ENCODE measurements at regions not wholly inside any gene's neighbourhood (a gene's known extent, or its start where the extent isn't known, plus 50 kb on each side); places are given as distances from the start of the nearest gene placed in this dataset.

GRCh38 chr10:59012839-59013238 is 163.6 kb upstream of the PHYHIPL start:
- TF ChIP-seq EP300 (IDR thresholded peaks at IDR 0.05; ENCODE audit: low read depth): no peak
- no peak for TF ChIP-seq POLR2AphosphoS5 (IDR thresholded peaks at IDR 0.05)
- no peak for TF ChIP-seq POLR2A (IDR thresholded peaks at IDR 0.05)
- intact Hi-C loops (cut with DNase I; ENCODE audit: low total_unique reads): no loop called here
- no peak overlapping the region for H3K4me3 ChIP-seq
- 70 to 80% methylated on average over 2 to 3 of the region's 3 CpGs for WGBS, 2 donors (ENCODE audit: low coverage in 1 of 2)
- H3K9me3 ChIP-seq: no peaks in the 10 kb centered on the region
- no peak overlapping the region for H3K27ac ChIP-seq
- H3K4me1 ChIP-seq: no peaks in the 10 kb centered on the region
- in situ Hi-C loops (cut with MboI; ENCODE audit: low pct_ligation_motif_present in 1 of 4, low pct_unique_long_range_greater_than_20kb in 1 of 4, low sequenced_read_pairs in 3 of 4): no loop called here
- no peaks in the 10 kb centered on the region for H3K27me3 ChIP-seq
- no peak for DNase-seq
- H3K36me3 ChIP-seq: no peaks in the 10 kb centered on the region

GRCh38 chr10:59016043-59016442 is 160.4 kb upstream of the PHYHIPL start:
- H3K4me3 ChIP-seq: no peak overlapping the region
- no peaks in the 10 kb centered on the region for H3K4me1 ChIP-seq
- no peak for TF ChIP-seq POLR2AphosphoS5 (IDR thresholded peaks at IDR 0.05)
- no peak for TF ChIP-seq EP300 (IDR thresholded peaks at IDR 0.05; ENCODE audit: low read depth)
- no peak for TF ChIP-seq CTCF (IDR thresholded peaks at IDR 0.05)
- no peak for TF ChIP-seq POLR2A (IDR thresholded peaks at IDR 0.05)
- intact Hi-C loops (cut with DNase I; ENCODE audit: low total_unique reads): no loop called here
- in situ Hi-C loops (cut with MboI; ENCODE audit: low pct_ligation_motif_present in 1 of 4, low pct_unique_long_range_greater_than_20kb in 1 of 4, low sequenced_read_pairs in 3 of 4): no loop called here
- H3K27me3 ChIP-seq: no peaks in the 10 kb centered on the region
- no peaks in the 10 kb centered on the region for H3K36me3 ChIP-seq
- no peaks in the 10 kb centered on the region for H3K9me3 ChIP-seq
- 63 to 82% methylated on average over 4 of the region's 4 CpGs for WGBS, 2 donors (ENCODE audit: low coverage in 1 of 2)
- DNase-seq: no peak
- no peak overlapping the region for H3K27ac ChIP-seq

- H3K4me1 ChIP-seq: no peaks in the 10 kb centered on the region
- H3K27me3 ChIP-seq: no peaks in the 10 kb centered on the region
- no peaks in the 10 kb centered on the region for H3K9me3 ChIP-seq
- in situ Hi-C loops (cut with MboI; ENCODE audit: low pct_ligation_motif_present in 1 of 4, low pct_unique_long_range_greater_than_20kb in 1 of 4, low sequenced_read_pairs in 3 of 4): no loop called here
- no peak overlapping the region for H3K4me3 ChIP-seq
- DNase-seq: no peak
- 80 to 83% methylated on average over 5 of the region's 5 CpGs for WGBS, 2 donors (ENCODE audit: low coverage in 1 of 2)
- no peak overlapping the region for H3K27ac ChIP-seq
- H3K36me3 ChIP-seq: no peaks in the 10 kb centered on the region
- intact Hi-C loops (cut with DNase I; ENCODE audit: low total_unique reads): no loop called here
- TF ChIP-seq POLR2AphosphoS5 (IDR thresholded peaks at IDR 0.05) (no peak), CTCF (IDR thresholded peaks at IDR 0.05) (no peak), EP300 (IDR thresholded peaks at IDR 0.05; ENCODE audit: low read depth) (no peak), POLR2A (IDR thresholded peaks at IDR 0.05) (no peak)
Observed at GRCh38 chr10:59018977-59019376, 157.5 kb upstream of the PHYHIPL start.

GRCh38 chr10:59019603-59020002 is 156.8 kb upstream of the PHYHIPL start:
- WGBS, 2 donors (ENCODE audit: low coverage in 1 of 2): 37 to 42% methylated on average over 3 of the region's 3 CpGs

More at GRCh38 chr10:59019603-59020002, 156.8 kb upstream of the PHYHIPL start:
- H3K27ac ChIP-seq: no peak overlapping the region
- H3K4me1 ChIP-seq: no peaks in the 10 kb centered on the region
- H3K27me3 ChIP-seq: no peaks in the 10 kb centered on the region
- no peaks in the 10 kb centered on the region for H3K9me3 ChIP-seq
- in situ Hi-C loops (cut with MboI; ENCODE audit: low pct_ligation_motif_present in 1 of 4, low pct_unique_long_range_greater_than_20kb in 1 of 4, low sequenced_read_pairs in 3 of 4) (no loop called here), intact Hi-C loops (cut with DNase I; ENCODE audit: low total_unique reads) (no loop called here)
- no peak overlapping the region for H3K4me3 ChIP-seq
- no peaks in the 10 kb centered on the region for H3K36me3 ChIP-seq
- no peak for DNase-seq
- TF ChIP-seq POLR2A (IDR thresholded peaks at IDR 0.05) (no peak), CTCF (IDR thresholded peaks at IDR 0.05) (no peak), EP300 (IDR thresholded peaks at IDR 0.05; ENCODE audit: low read depth) (no peak), POLR2AphosphoS5 (IDR thresholded peaks at IDR 0.05) (no peak)
